Astrocyte (in vitro differentiated cells and primary cell): ENCODE measurements at regions not wholly inside any gene's neighbourhood (a gene's known extent, or its start where the extent isn't known, plus 50 kb on each side); places are given as distances from the start of the nearest gene placed in this dataset.
"Not testable (repeated sequence)": the region's sequence is repeated elsewhere in the genome, so short reads cannot be mapped to it uniquely, and the experiment has no call there.

Experiments used
- DNase-seq: peaks from one replicate; pipeline ENCODE4 v3.0.0-alpha.2; 2010; ENCODE audit warnings: low read depth
- FAIRE-seq: peaks from 2 replicates; lab custom pipeline; 2011; peaks lifted over from hg19 to GRCh38; lab: Jason Lieb, UNC
- H2AFZ ChIP-seq: 2 replicates; pipeline ENCODE4 v1.6.0; 2012; ENCODE audit warnings: low read depth, low read length, inconsistent platforms
- H3K27ac ChIP-seq: 2 replicates; pipeline ENCODE4 v1.5.1; 2011; ENCODE audit warnings: low read depth, low read length, inconsistent platforms
- H3K27me3 ChIP-seq: 2 replicates; pipeline ENCODE4 v1.6.0; 2011; ENCODE audit warnings: low read length, inconsistent platforms; ENCODE audit not compliant: insufficient read depth
- H3K36me3 ChIP-seq: 2 replicates; pipeline ENCODE4 v1.5.1; 2011; ENCODE audit warnings: low read length, inconsistent platforms; ENCODE audit not compliant: insufficient read depth
- H3K4me1 ChIP-seq: 2 replicates; pipeline ENCODE4 v1.5.1; 2011; ENCODE audit warnings: low read length, inconsistent platforms; ENCODE audit not compliant: insufficient read depth
- H3K4me2 ChIP-seq: 2 replicates; pipeline ENCODE4 v1.6.0; 2012; ENCODE audit warnings: low read length, inconsistent platforms
- H3K4me3 ChIP-seq: 2 replicates; pipeline ENCODE4 v1.5.1; 2011; ENCODE audit warnings: low read depth, mild to moderate bottlenecking, low read length, inconsistent platforms; ENCODE audit not compliant: insufficient read depth
- H3K79me2 ChIP-seq: 2 replicates; pipeline ENCODE4 v1.6.0; 2012; ENCODE audit warnings: mild to moderate bottlenecking, low read length, inconsistent platforms; ENCODE audit not compliant: insufficient read depth
- H3K9ac ChIP-seq: 2 replicates; pipeline ENCODE4 v1.6.0; 2012; ENCODE audit warnings: mild to moderate bottlenecking, low read length, inconsistent platforms
- H3K9me3 ChIP-seq: 2 replicates; pipeline ENCODE4 v1.5.1; 2012; ENCODE audit warnings: low read depth, mild to moderate bottlenecking, low read length, inconsistent platforms; ENCODE audit not compliant: insufficient read depth
- H4K20me1 ChIP-seq: 2 replicates; pipeline ENCODE4 v1.6.0; 2012; ENCODE audit warnings: low read length, inconsistent platforms; ENCODE audit not compliant: insufficient read depth
- H3K27ac Mint-ChIP-seq: one replicate; pipeline ENCODE4 v1.8.0; 2021; ENCODE audit warnings: mild to moderate bottlenecking, mixed read lengths; ENCODE audit not compliant: unreplicated experiment
- H3K27me3 Mint-ChIP-seq: one replicate; pipeline ENCODE4 v1.8.0; 2021; ENCODE audit warnings: low read depth, mixed read lengths; ENCODE audit not compliant: unreplicated experiment
- H3K36me3 Mint-ChIP-seq: one replicate; pipeline ENCODE4 v1.8.0; 2021; ENCODE audit warnings: low read depth, mixed read lengths; ENCODE audit not compliant: unreplicated experiment
- H3K4me1 Mint-ChIP-seq: one replicate; pipeline ENCODE4 v1.8.0; 2021; ENCODE audit warnings: low read depth, mixed read lengths; ENCODE audit not compliant: unreplicated experiment
- H3K4me3 Mint-ChIP-seq: one replicate; pipeline ENCODE4 v1.8.0; 2021; ENCODE audit warnings: mild to moderate bottlenecking, moderate library complexity, mixed read lengths; ENCODE audit not compliant: unreplicated experiment
- H3K9me3 Mint-ChIP-seq: one replicate; pipeline ENCODE4 v1.8.0; 2021; ENCODE audit warnings: mild to moderate bottlenecking, mixed read lengths; ENCODE audit not compliant: unreplicated experiment
- EZH2 ChIP-seq: IDR thresholded peaks from 2 replicates; pipeline ENCODE4 v1.6.1; 2012; ENCODE audit warnings: mild to moderate bottlenecking, low read length, inconsistent platforms; ENCODE audit not compliant: insufficient read depth
- TF ChIP-seq, protein P1 (sequence below): IDR thresholded peaks from 2 replicates; pipeline ENCODE4 v1.5.1; 2011; ENCODE audit warnings: low read depth, mild to moderate bottlenecking, inconsistent platforms, low read length, moderate library complexity; ENCODE audit not compliant: insufficient read depth

DNA sequence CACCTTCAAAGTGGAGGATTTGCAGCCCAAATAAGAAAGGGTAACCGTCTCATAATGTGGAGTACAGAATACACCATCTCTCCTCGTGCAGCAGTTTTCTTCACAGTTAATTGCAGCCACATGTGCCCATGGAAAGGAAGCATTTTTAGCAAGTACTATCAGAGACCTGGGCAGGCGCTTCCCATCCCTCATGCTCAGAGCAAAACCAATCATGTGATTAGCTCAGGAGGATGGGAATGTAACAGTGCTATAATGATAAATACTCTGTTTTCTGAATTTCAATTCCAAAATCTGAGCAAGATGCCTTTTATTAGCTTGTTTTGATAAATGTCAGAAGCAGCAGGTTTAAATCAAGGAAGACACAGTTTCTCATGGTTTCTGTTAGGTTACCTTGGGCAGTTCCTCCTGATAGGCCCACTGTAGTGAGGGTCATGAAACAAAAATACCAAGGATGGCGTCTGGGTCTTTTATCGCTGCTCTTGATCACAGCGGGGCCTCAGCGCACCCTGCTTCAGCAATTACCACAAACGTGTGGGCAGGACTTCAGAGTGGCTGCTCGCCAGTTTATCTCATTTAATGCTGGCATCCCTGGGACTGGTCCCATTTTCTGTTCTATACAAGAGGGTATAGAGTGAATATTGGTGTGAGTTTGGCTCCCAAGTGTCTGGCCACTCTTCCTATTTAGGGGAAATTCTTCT lies 92.6 kb upstream of the VGLL4 start:
- FAIRE-seq = no peak
- no peaks in the 10 kb centered on the region for H3K9me3 ChIP-seq
- peaks cover 44% of the 10 kb centered on the region for H3K27me3 ChIP-seq
- no peak overlapping the region for H3K4me2 ChIP-seq
- Mint-ChIP-seq H3K27ac (no peak overlapping the region), H3K4me1 (no peaks in the 10 kb centered on the region), H3K36me3 (no peaks in the 10 kb centered on the region), H3K9me3 (peaks cover 4% of the 10 kb centered on the region), H3K27me3 (peaks cover 15% of the 10 kb centered on the region), H3K4me3 (no peak overlapping the region)
- no peak overlapping the region for H3K27ac ChIP-seq
- H2AFZ ChIP-seq = no peak overlapping the region
- no peak for DNase-seq
- H3K36me3 ChIP-seq = no peaks in the 10 kb centered on the region
- H3K4me1 ChIP-seq = no peaks in the 10 kb centered on the region
- no peaks in the 10 kb centered on the region for H4K20me1 ChIP-seq
- no peak for TF ChIP-seq EZH2
- TF ChIP-seq, protein P1, sequence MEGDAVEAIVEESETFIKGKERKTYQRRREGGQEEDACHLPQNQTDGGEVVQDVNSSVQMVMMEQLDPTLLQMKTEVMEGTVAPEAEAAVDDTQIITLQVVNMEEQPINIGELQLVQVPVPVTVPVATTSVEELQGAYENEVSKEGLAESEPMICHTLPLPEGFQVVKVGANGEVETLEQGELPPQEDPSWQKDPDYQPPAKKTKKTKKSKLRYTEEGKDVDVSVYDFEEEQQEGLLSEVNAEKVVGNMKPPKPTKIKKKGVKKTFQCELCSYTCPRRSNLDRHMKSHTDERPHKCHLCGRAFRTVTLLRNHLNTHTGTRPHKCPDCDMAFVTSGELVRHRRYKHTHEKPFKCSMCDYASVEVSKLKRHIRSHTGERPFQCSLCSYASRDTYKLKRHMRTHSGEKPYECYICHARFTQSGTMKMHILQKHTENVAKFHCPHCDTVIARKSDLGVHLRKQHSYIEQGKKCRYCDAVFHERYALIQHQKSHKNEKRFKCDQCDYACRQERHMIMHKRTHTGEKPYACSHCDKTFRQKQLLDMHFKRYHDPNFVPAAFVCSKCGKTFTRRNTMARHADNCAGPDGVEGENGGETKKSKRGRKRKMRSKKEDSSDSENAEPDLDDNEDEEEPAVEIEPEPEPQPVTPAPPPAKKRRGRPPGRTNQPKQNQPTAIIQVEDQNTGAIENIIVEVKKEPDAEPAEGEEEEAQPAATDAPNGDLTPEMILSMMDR = no peak
- H3K4me3 ChIP-seq = no peak overlapping the region
- no peaks in the 10 kb centered on the region for H3K79me2 ChIP-seq
- H3K9ac ChIP-seq = no peak overlapping the region

DNA sequence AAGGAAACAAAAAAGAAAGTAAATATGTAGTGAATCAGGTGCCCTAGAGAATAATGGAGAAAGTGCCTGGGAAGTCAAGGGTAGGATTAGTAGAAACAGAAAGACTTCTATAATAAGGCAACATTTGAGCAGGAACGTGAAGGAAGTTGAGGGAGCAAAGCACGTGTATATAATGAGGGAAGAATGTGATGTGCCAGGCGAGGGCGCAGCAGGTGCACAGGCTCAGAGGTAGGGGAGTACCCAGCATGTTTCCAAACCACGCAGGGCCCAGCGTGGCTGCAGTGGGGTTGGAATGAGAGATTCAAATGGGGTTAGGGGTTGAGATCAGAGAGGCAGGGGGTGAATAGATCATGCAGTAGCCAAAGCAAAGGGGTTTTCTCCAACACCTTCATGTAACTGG lies 91.9 kb upstream of the VGLL4 start:
- no peak overlapping the region for H2AFZ ChIP-seq
- FAIRE-seq = no peak
- no peaks in the 10 kb centered on the region for H3K36me3 Mint-ChIP-seq

DNA sequence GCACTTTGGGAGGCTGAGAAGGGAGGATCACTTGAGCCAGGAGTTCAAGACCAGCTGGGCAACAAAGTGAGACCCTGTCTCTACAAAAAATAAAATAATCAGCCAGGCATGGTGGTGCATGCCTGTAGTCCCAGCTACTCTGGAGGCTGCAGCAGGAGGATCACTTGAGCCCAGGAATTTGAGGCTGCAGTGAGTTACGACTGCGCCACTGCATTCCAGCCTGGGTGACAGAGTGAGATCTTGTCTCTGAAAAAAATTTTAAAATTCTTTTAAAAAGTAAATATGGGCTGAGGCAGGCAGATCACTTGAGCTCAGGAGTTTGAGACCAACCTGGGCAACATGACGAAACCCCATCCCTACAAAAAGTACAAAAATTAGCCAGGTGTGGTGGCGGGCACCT lies 91.4 kb upstream of the VGLL4 start:
- H3K27me3 Mint-ChIP-seq = peaks cover 15% of the 10 kb centered on the region
- H3K9me3 ChIP-seq, H3K36me3 Mint-ChIP-seq, H2AFZ ChIP-seq, H3K4me3 ChIP-seq, H3K36me3 ChIP-seq, H3K4me3 Mint-ChIP-seq, DNase-seq, H3K27ac ChIP-seq, H3K9me3 Mint-ChIP-seq, H3K27ac Mint-ChIP-seq, H4K20me1 ChIP-seq, FAIRE-seq, H3K4me2 ChIP-seq, H3K4me1 ChIP-seq, H3K4me1 Mint-ChIP-seq, H3K9ac ChIP-seq, H3K79me2 ChIP-seq: not testable (repeated sequence)
- H3K27me3 ChIP-seq = peaks cover 42% of the 10 kb centered on the region

More for the DNA sequence above, 91.9 kb upstream of the VGLL4 start:
- Histone ChIP-seq H3K4me1 (no peaks in the 10 kb centered on the region), H3K9ac (no peak overlapping the region), H3K4me2 (no peak overlapping the region), H3K4me3 (no peak overlapping the region), H3K79me2 (no peaks in the 10 kb centered on the region), H3K27me3 (peaks cover 44% of the 10 kb centered on the region), H3K27ac (no peak overlapping the region), H3K36me3 (no peaks in the 10 kb centered on the region), H3K9me3 (no peaks in the 10 kb centered on the region), H4K20me1 (no peaks in the 10 kb centered on the region)
- H3K27ac Mint-ChIP-seq = no peak overlapping the region
- no peak for DNase-seq
- H3K4me3 Mint-ChIP-seq = no peak overlapping the region
- H3K27me3 Mint-ChIP-seq = peaks cover 15% of the 10 kb centered on the region
- peaks cover 4% of the 10 kb centered on the region for H3K9me3 Mint-ChIP-seq
- TF ChIP-seq, protein P1 = no peak
- TF ChIP-seq EZH2 = no peak
- H3K4me1 Mint-ChIP-seq = no peaks in the 10 kb centered on the region
